CD14-positive monocyte (primary cell): ENCODE measurements at regions not wholly inside any gene's neighbourhood (a gene's known extent, or its start where the extent isn't known, plus 50 kb on each side); places are given as distances from the start of the nearest gene placed in this dataset.

ENCODE experiments used
- DNase-seq, 3 donors: peaks; one replicate each; pipeline ENCODE4 v3.0.0-alpha.2; 2011 to 2022
- H2AFZ ChIP-seq: 2 replicates; pipeline ENCODE4 v1.6.0; 2012; ENCODE audit warnings: mild to moderate bottlenecking, low read depth, low read length, inconsistent platforms; ENCODE audit not compliant: insufficient read depth, poor library complexity, severe bottlenecking
- H3K27ac ChIP-seq, 2 donors: 1 replicate in 1 of 2; 2 replicates in 1 of 2; pipeline ENCODE4 v1.5.1; 2012 to 2013; ENCODE audit warnings: low read length in 2 of 2, control low read depth in 1 of 2, inconsistent platforms in 1 of 2, low read depth in 1 of 2, mild to moderate bottlenecking in 1 of 2
- H3K27me3 ChIP-seq, 2 donors: one replicate each; pipeline versions ENCODE4 v1.6.0 to v1.6.1; 2011 to 2013; ENCODE audit warnings: low read length in 2 of 2; ENCODE audit not compliant: control insufficient read depth in 2 of 2, insufficient read depth in 2 of 2
- H3K36me3 ChIP-seq, 2 donors: replicated peaks in 1 of 2; 1 replicate in 1 of 2; 2 replicates in 1 of 2; pipeline versions ENCODE4 v1.5.1 to v1.6.1; 2012 to 2013; ENCODE audit warnings: low read length in 2 of 2, control low read depth in 1 of 2, inconsistent platforms in 1 of 2, mild to moderate bottlenecking in 1 of 2; ENCODE audit not compliant: insufficient read depth in 2 of 2, control insufficient read depth in 1 of 2
- H3K4me1 ChIP-seq, 2 donors: 1 replicate in 1 of 2; 2 replicates in 1 of 2; pipeline versions ENCODE4 v1.5.1 to v1.6.1; 2012 to 2013; ENCODE audit warnings: low read length in 2 of 2, control low read depth in 1 of 2, inconsistent platforms in 1 of 2, mild to moderate bottlenecking in 1 of 2, moderate library complexity in 1 of 2; ENCODE audit not compliant: insufficient read depth in 2 of 2, control insufficient read depth in 1 of 2
- H3K4me2 ChIP-seq: replicated peaks from 2 replicates; pipeline ENCODE3; 2012; ENCODE audit warnings: low read length, moderate library complexity, mild to moderate bottlenecking; ENCODE audit not compliant: poor library complexity, severe bottlenecking; ENCODE audit errors: extremely low read depth
- H3K4me3 ChIP-seq, 3 experiments: fragments of 200-600 bp in 1 of 3; sonication (generic) in 1 of 3; replicated peaks in 1 of 3; 1 replicate in 2 of 3; 2 replicates in 1 of 3; pipeline ENCODE4 v1.5.1; 2011 to 2013; ENCODE audit warnings: low read length in 3 of 3, mild to moderate bottlenecking in 3 of 3, control low read depth in 2 of 3, low read depth in 2 of 3, inconsistent platforms in 1 of 3, moderate library complexity in 1 of 3
- H3K79me2 ChIP-seq: 2 replicates; pipeline ENCODE4 v1.6.0; 2012; ENCODE audit warnings: mild to moderate bottlenecking, control low read depth, inconsistent platforms, low read length, moderate library complexity; ENCODE audit not compliant: insufficient read depth
- H3K9ac ChIP-seq: 2 replicates; pipeline ENCODE4 v1.6.0; 2017; ENCODE audit warnings: low read length, mild to moderate bottlenecking; ENCODE audit not compliant: insufficient read depth, poor library complexity, severe bottlenecking
- H3K9me3 ChIP-seq, 2 donors: replicated peaks in 1 of 2; 1 replicate in 1 of 2; 2 replicates in 1 of 2; pipeline versions ENCODE4 v1.5.1 to v1.6.1; 2012 to 2013; ENCODE audit warnings: low read length in 2 of 2, control low read depth in 1 of 2; ENCODE audit not compliant: control insufficient read depth in 1 of 2, insufficient read depth in 1 of 2
- H4K20me1 ChIP-seq: 2 replicates; pipeline ENCODE4 v1.6.0; 2012; ENCODE audit warnings: mild to moderate bottlenecking, low read length, control low read depth, moderate library complexity; ENCODE audit not compliant: insufficient read depth
- H3K27ac Mint-ChIP-seq, 7 donors: one replicate each; pipeline ENCODE4 v1.8.0; 2020; ENCODE audit warnings: mild to moderate bottlenecking in 7 of 7, mixed read lengths in 7 of 7, moderate library complexity in 6 of 7, inconsistent platforms in 2 of 7
- H3K27me3 Mint-ChIP-seq, 3 donors: one replicate each; pipeline ENCODE4 v1.8.0; 2021 to 2022; ENCODE audit warnings: low read depth in 3 of 3, mild to moderate bottlenecking in 3 of 3, mixed read lengths in 3 of 3, moderate library complexity in 3 of 3, inconsistent platforms in 1 of 3
- H3K36me3 Mint-ChIP-seq, 2 donors: one replicate each; pipeline ENCODE4 v1.8.0; 2020; ENCODE audit warnings: mixed read lengths in 2 of 2, inconsistent platforms in 1 of 2, mild to moderate bottlenecking in 1 of 2
- H3K4me1 Mint-ChIP-seq: one replicate; pipeline ENCODE4 v1.8.0; 2020; ENCODE audit warnings: mild to moderate bottlenecking, mixed read lengths
- H3K4me3 Mint-ChIP-seq, 2 donors: one replicate each; pipeline ENCODE4 v1.8.0; 2020; ENCODE audit warnings: mild to moderate bottlenecking in 2 of 2, mixed read lengths in 2 of 2, moderate library complexity in 1 of 2
- H3K9me3 Mint-ChIP-seq, 7 donors: one replicate each; pipeline ENCODE4 v1.8.0; 2020 to 2022; ENCODE audit warnings: mixed read lengths in 7 of 7, mild to moderate bottlenecking in 6 of 7, moderate library complexity in 6 of 7, inconsistent platforms in 2 of 7
- CTCF ChIP-seq: fragments of 200-600 bp; IDR thresholded peaks from one replicate; pipeline ENCODE4 v1.8.0; 2022; ENCODE audit warnings: antibody characterized with exemption, mild to moderate bottlenecking
- WGBS: methylation state at CpG from one replicate; pipeline ENCODE4 v1.1.5; 2013; ENCODE audit warnings: missing lambda C conversion rate; ENCODE audit not compliant: insufficient coverage; 5-methylcytosine and 5-hydroxymethylcytosine counted together
- intact Hi-C, 2 donors: fragments of 100-400 bp; cut with micrococcal nuclease; formaldehyde crosslinking; loops; one replicate each; pipeline versions ENCODE4 v1.15.0 to v1.15.1; 2023

- Histone ChIP-seq H3K27me3 (no peaks in the 10 kb centered on the region), H2AFZ (no peak overlapping the region), H3K9me3 (no peaks in the 10 kb centered on the region), H3K9ac (no peak overlapping the region), H3K4me1 (no peaks in the 10 kb centered on the region), H3K4me2 (no peak overlapping the region), H3K4me3 (no peak overlapping the region), H3K79me2 (no peaks in the 10 kb centered on the region), H3K36me3 (no peaks in the 10 kb centered on the region), H4K20me1 (no peaks in the 10 kb centered on the region), H3K27ac (no peak overlapping the region)
- no peak for TF ChIP-seq CTCF
- Mint-ChIP-seq H3K27ac (no peak overlapping the region), H3K36me3 (no peaks in the 10 kb centered on the region), H3K4me1 (peaks cover 4% of the 10 kb centered on the region), H3K4me3 (no peak overlapping the region), H3K9me3 (peaks cover 0 to 4% (median 0%) of the 10 kb centered on the region in 7 donors), H3K27me3 (no peaks in the 10 kb centered on the region)
- no CpG with 5 or more reads among the region's 1 CpG for WGBS
- no peak for DNase-seq
- intact Hi-C loops, result no loop called here
Measured at GRCh38 chr2:145601361-145601925, 1081.5 kb upstream of the ZEB2 start.

- H3K27ac Mint-ChIP-seq, result no peak overlapping the region
- Histone ChIP-seq H3K4me3 (no peak overlapping the region), H3K9me3 (no peaks in the 10 kb centered on the region), H3K27me3 (no peaks in the 10 kb centered on the region), H3K27ac (no peak overlapping the region), H3K4me2 (no peak overlapping the region), H2AFZ (no peak overlapping the region), H4K20me1 (no peaks in the 10 kb centered on the region), H3K79me2 (no peaks in the 10 kb centered on the region), H3K4me1 (no peaks in the 10 kb centered on the region), H3K36me3 (no peaks in the 10 kb centered on the region), H3K9ac (no peak overlapping the region)
- H3K27me3 Mint-ChIP-seq, result no peaks in the 10 kb centered on the region
- H3K4me1 Mint-ChIP-seq, result peaks cover 6% of the 10 kb centered on the region
- no peak for TF ChIP-seq CTCF
- H3K4me3 Mint-ChIP-seq, result no peak overlapping the region
- 100% methylated on average over 1 of the region's 1 CpG for WGBS
- peaks cover 0 to 4% (median 0%) of the 10 kb centered on the region in 7 donors for H3K9me3 Mint-ChIP-seq
- no peaks in the 10 kb centered on the region for H3K36me3 Mint-ChIP-seq
- DNase-seq, result no peak
- intact Hi-C loops, result no loop called here
Measured at GRCh38 chr2:145600811-145601210, 1080.9 kb upstream of the ZEB2 start.
